Mammary epithelial cell (primary cell): ENCODE measurements at regions not wholly inside any gene's neighbourhood (a gene's known extent, or its start where the extent isn't known, plus 50 kb on each side); places are given as distances from the start of the nearest gene placed in this dataset.
"Not testable (repeated sequence)": the region's sequence is repeated elsewhere in the genome, so short reads cannot be mapped to it uniquely, and the experiment has no call there.

ENCODE experiments used
- EZH2 ChIP-seq: IDR thresholded peaks from 2 replicates; pipeline ENCODE4 v1.6.1; 2012; ENCODE audit warnings: low read length, inconsistent platforms, borderline replicate concordance
- TF ChIP-seq, protein P1 (sequence below), 2 donors: IDR thresholded peaks in 1 of 2; conservative IDR thresholded peaks in 1 of 2; 2 replicates each; pipeline ENCODE4 v1.5.1; 2011 to 2012; ENCODE audit warnings: inconsistent platforms in 2 of 2, low read length in 2 of 2, mild to moderate bottlenecking in 2 of 2, control low read depth in 1 of 2, low read depth in 1 of 2; ENCODE audit not compliant: insufficient read depth in 1 of 2; ENCODE audit errors: extremely low read depth in 1 of 2

DNA sequence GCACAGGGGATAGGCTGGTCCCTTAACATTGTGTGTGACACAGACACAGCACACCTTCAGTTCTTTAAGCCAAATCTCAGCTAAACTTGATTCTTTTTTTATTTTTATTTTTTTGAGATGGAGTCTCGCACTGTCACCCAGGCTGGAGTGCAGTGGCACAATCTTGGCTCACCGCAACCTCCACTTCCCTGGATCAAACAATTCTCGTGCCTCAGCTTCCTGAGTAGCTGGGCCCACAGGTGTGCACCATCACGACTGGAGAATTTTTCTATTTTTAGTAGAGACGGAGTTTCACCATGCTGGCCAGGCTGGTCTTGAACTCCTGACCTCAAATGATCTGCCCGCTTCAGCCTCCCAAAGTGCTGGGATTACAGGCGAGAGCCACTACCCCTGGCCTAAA lies 123.6 kb upstream of the ERRFI1 start:
- not testable (repeated sequence) for TF ChIP-seq EZH2
- TF ChIP-seq, protein P1, sequence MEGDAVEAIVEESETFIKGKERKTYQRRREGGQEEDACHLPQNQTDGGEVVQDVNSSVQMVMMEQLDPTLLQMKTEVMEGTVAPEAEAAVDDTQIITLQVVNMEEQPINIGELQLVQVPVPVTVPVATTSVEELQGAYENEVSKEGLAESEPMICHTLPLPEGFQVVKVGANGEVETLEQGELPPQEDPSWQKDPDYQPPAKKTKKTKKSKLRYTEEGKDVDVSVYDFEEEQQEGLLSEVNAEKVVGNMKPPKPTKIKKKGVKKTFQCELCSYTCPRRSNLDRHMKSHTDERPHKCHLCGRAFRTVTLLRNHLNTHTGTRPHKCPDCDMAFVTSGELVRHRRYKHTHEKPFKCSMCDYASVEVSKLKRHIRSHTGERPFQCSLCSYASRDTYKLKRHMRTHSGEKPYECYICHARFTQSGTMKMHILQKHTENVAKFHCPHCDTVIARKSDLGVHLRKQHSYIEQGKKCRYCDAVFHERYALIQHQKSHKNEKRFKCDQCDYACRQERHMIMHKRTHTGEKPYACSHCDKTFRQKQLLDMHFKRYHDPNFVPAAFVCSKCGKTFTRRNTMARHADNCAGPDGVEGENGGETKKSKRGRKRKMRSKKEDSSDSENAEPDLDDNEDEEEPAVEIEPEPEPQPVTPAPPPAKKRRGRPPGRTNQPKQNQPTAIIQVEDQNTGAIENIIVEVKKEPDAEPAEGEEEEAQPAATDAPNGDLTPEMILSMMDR (conservative IDR thresholded peaks at IDR 0.05 in 1 of 2, IDR thresholded peaks at IDR 0.05 in 1 of 2; ENCODE audit: extremely low read depth in 1 of 2, insufficient read depth in 1 of 2, low read depth in 1 of 2, low read length in 2 of 2), result not testable (repeated sequence)
